ENCODE measurements at regions not wholly inside any gene's neighbourhood (a gene's known extent, or its start where the extent isn't known, plus 50 kb on each side); places are given as distances from the start of the nearest gene placed in this dataset.
"Not testable (repeated sequence)": the region's sequence is repeated elsewhere in the genome, so short reads cannot be mapped to it uniquely, and the experiment has no call there.

DNA sequence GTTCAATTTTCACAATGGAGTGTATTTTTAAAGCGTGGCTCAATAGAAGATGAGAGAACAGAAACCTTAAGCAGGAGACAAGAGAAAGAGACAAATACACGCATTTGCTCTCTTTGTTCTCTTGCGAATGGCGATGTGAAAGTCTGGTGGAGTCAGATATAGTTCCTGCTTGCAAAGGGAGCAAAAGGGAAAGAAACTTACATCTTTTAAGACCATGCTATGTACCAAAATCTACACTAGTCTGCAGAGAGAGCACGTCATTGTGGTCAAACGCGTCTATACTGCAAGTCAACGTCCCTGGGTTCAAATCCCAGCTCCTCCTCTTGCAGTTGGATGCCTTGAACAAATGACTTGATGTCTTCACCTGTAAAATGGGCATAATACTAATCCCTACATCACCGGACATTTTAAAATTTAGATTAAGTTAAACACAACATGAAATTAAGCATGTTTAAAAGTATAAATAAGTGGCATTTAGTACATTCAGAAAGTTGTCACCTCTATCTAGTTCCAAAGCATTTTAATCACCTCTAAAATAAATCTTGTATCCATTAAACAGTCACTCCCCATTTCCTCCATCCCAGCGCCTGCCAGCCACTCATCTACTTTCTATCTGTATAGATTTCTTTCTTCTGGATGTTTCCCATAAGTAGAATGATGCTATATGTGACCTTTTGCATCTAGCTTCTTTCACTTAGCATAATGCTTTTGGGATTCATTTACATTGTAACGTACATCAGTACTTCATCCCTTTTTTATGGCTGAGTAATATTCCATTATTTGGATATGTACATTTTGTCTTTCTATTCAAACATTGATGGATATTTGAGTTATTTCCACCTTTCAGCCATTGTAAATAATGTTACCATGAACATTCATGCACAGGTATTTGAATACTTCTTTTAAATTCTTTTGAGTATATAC, 406.9 kb downstream of the TMEM114 start:
- DNase-seq: no peak

DNA sequence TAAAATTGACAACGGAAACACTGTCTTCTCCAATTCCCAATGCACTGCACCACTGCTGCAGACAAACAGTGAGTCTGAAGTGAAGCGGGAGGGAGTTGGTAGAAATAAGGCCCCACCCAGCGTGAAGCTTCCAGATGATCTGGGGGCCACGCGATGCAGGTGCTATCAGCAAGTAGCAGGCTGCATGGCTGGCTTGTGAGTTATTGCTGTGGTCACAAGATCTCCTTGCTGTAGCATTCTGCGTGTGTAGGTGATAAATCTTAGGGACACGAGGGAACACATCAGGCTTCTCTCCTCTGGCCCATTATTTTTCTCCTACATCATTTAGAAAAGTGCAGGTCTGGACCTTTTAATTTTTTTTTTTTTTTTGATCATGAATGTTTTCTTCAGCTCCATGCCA, 407.6 kb downstream of the TMEM114 start:
- no peak for DNase-seq

DNA sequence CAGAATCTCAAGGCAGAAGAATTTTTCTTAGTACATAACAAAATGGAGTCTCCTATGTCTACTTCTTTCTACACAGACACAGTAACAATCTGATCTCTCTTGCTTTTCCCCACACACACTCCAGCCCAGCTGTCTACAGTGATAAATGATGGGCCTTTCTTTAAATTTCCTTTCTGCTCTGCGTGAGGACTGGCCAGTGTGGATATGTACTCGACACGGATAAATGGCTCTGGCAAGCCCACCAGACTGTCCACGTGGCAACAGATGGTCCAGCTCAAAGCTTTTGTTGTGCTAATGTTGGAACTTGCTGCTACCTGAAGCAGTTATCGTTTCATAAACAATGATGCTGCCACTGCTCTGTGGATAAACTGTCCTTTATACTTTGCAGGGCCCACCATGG, 410.7 kb downstream of the TMEM114 start:
- DNase-seq: no peak

DNA sequence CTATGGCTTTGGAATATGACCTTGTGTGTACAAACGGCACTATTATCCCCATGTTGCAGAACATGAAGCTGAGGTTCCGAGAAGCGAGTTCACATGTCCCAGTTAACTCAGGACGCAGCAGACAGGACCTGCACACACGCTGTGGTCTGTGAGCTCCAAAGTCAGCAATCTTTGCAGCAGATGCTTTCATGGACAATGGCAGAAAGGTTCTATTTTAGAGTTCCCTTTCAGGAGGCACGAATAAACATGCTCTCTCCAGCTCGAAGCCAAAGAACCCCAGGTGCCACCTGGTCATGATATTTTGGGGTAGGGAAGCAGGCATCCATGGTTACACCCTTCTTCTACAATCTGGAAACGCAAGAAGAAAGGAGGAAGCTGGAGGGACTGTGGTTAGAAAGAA, 412.0 kb downstream of the TMEM114 start:
- DNase-seq: no peak

DNA sequence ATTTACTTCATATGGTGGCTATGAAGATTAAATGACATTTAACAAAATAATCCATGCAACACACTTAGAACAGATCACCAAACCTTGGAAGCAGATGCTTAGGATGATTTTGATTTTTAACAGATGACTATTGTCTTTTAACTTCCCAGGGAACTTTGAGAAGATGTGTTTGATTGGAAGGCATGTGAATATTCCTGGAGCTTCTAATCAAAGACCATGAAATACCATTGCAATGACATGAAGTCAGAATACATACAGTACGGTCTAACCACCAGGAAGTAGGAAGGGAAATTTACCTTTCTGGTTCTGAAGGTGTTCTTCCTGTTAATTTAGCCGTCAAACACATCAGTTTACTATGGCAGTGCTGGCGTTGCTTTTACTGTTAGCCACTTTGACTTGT, 414.9 kb downstream of the TMEM114 start:
- no peak for DNase-seq

DNA sequence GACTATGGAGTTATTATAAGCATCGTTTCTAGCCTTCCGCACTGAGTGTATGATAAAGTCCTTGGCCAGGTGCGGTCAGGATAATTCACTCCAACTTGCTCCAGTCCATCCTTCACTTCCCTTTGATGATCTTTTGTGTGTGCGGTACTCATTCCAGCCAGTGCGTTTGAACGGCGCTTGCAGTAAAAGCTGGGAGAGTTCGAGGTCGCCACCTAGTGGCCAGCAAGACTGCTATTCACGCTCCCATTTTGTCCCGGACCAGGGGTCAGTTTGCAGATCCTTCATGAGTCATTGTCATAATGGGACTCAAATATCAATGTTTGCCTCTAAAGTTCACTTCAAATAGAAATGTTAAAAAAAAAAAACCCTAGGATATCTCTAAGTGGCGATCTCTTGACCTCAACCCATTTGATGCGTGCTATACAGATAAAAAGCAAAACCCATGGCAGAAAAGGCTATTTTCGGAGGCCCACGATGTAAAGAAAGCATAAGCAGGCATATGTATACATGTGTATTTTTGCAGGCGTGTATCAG, 417.1 kb downstream of the TMEM114 start:
- peak; percentile 84 for DNase-seq

DNA sequence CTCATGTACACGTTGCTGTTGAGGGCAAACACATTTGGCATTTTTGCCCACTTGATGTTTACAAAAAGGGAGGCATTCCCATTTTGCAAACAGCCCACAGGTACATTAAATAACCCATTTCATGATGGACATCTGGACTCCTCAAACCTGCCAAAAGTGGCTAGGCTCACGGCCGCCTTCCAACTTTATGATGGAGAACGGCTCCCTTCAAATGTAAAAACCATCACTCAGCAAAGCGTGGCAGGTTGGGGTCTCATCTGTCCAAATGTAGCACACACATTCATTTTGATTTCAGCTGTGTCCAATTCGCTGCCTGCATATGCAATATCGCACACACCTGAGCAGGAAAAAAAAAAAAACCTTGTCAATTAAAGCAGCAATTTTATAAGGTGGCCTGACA, 417.8 kb downstream of the TMEM114 start:
- DNase-seq: no peak

DNA sequence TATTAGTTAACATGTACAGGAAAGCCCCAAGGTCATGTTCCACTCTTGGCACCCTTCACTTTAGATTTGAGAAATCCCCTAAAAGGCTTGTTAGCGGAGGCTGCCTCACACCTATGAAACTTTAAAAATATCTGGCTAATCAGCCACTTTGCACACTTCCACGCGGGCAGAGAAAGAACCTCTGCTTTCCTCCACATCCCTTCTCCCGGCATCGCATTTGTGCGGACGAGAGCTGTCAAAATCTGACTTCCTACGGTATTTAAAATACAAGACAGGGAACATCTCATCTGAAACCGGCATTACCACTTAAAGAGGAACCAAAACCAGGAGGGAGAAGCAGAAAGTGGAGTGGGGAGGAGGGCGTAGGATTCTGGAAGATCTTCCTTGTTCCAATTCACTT, 422.3 kb downstream of the TMEM114 start:
- DNase-seq: no peak

DNA sequence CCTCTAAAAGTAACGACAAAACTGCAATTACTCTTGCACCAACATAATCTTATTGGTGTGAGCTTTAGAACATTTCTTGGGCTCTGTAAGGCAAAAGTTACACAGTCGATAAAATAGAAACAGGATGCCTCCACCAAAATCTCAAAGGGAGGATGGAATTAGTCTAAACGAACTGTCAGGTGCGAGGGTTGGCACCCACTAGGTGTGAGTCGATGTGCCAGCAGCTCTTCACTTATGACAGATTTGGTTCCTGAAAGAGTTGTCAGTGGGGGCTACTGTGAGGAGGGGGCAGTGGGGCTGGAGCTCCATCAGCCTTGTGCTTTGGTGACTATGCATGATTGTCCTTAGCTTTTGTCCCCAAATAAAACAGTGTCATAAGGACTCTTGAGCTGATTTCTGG, 422.9 kb downstream of the TMEM114 start:
- no peak for DNase-seq

DNA sequence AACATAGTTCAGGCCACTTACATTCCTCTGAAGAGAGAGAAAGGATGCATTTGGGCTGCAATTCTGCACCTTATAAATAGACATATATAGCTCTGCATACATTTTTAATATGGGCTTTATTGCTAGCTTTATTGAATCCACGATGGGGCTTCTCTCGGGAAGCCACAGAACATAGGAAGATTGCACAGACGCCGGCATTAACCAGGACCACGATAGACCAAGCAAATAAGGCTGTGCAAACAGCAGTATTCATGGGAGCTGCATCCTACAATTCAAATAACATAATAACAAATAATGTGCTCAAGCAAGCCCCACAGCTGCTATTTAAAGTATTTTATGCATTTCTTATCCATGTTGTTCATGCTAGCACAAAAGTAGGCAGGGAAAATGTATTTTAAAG, 432.3 kb downstream of the TMEM114 start:
- DNase-seq: no peak

DNA sequence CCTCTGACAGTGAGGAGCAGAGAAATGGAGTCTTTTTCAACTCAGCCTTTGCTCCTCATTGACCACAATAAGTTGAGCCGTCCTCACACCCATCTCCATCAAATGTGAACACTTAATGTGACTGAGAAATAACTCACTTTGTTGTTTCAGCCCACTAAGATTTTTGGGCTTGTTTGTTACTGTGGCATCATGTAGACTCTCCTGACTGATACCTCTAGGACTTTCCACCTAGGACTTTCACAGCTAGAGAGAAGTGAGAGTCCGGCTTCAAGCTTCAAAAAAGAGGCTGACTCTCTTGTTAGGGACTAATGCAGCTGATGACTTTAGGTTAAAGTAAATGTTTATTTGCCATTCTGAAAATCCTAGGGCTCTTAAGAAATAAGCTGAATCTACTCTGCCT, 435.0 kb downstream of the TMEM114 start:
- DNase-seq: no peak

DNA sequence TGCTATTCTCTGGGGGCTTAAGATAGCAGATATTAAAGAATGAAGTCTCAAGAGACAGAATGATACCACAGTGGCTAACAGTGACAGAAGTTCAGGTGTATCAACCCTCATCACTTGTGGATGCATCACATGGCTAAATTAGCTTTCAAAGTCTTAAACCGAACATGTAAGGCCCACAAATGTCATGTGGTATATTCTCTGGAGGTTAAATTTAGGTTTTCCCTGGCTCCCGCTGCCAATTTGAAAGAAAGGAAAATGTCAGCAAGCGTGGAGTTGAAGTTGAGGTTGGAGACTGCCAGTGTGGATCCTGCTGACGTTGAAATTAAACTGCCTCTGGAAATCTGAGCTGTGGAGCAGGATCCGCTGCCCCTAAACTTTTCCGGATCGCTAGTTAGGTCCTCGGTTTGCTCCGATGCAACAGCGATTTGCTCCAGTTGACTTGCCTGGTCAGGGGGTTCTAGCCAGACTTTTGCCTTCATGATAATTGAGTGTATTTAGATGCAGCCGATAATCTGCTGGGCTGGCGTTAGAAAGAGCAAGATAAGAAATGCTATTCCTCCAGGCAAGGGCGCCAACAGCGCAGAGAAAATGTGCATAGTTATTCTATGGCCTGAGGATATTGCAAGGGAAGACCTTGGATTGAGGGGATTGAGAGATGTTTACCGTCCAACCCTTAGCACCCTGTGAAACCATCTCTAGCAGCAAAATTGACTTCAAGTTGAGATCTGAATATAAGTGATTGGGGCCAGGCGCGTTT, 443.9 kb downstream of the TMEM114 start:
- DNase-seq: no peak

DNA sequence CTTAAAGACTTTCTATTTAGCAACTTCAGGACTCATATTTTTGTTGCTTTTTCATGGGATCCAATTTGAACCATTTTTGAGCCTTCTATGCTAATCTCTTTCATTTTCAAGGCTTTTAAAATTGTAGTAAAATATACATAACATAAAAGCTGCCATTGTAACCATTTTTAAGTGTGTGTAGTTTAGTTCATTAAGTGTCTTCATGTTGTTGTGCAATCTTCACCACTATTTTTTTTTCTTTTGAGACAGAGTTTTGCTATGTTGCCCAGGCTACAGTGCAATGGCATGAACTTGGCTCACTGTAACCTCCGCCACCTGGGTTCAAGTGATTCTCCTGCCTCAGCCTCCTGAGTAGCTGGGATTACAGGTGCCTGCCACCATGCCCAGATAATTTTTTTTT, 451.6 kb downstream of the TMEM114 start:
- DNase-seq: no peak

DNA sequence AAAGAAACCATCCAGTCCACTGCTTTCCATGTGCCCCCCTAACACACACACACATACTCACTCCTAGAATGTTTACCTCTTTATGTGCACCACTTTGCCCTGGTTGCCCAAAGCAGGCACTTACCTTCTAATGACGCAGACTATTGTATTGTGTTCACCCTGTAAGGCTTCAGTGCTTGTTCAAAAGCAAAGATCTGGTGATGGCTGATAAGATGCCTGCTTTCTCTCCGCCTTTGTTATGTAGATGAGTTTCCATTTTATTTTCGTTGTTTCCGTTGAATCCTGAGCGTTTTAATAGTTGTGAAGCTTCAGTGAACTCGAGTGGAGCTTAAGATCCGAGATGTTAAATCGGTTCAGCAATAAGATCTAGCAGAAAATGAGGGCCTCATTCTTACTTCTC, 452.7 kb downstream of the TMEM114 start:
- no peak for DNase-seq

DNA sequence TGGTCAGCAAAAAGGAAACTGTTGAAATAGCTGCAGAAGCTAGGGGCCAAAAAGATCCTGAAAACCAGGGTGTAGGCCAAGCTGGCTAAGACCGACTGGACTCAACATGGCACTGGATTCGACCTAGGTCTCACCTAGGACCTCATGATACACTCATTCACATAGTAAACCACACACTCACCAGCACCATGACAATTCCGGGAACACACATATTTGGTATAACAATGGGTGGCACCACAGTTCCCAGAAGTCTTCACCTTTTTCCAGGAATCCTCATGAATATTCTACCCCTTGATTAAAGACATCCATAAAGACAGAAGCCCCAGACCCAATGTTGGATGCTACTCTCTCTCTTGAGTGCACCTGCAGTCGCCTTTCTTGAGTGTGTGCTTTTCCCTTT, 460.1 kb downstream of the TMEM114 start:
- DNase-seq: no peak

DNA sequence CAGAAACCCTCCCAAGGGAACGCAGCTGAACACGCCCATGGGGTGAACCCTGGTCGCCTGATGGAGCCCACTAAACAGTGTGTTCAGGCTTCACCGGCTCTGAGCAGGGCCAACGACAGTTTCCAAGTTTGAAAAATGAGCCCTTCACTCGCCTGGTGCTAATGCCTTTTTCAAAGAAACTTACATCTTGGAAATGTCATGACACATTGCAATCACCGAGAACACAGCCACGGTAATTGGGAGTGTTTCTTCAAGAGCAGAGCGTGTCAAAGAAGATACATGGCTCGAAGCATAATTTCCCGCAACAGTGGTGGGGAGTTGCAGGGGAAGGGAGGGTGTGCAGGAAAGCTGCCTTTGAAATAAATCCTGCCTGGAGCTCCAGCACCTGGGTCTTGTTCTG, 463.2 kb downstream of the TMEM114 start:
- no peak for DNase-seq

DNA sequence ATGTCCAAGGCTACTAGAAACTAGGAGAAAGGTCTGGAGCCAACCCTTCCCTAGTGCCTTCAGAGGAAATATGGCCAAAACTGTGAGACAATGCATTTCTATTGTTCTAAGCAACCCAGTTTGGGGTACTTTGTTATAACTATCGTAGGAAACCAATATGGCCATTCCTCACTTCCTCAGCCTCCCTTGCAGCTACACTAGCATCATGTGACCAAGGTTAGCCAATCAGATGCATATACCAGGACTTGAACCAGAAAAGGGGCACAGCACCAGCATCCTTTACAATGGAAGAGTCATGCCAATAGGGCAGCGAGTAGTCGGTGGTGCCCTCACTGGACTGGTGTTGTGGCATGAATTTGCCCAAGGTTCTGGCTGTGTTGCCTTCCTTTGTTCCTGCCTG, 464.0 kb downstream of the TMEM114 start:
- no peak for DNase-seq

DNA sequence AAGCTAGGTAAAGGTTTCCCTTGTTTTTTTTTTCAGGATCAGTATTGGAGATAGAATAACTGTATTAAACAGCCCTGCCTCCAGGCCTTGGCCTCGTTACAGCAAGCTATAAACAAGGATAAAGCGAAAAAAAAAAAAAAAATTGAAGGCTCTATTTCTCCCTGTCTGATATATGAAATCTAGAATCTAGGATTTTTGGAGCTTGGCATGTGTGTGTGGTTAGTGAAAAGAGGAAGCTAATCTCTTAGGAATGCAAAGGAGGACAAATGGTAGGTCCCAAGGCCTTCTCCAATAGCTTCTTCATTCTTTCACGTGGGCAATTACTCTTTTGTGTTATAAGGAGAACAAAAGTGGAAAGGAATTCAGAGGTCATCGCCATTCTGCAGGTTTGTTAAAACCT, 470.3 kb downstream of the TMEM114 start:
- no peak for DNase-seq

DNA sequence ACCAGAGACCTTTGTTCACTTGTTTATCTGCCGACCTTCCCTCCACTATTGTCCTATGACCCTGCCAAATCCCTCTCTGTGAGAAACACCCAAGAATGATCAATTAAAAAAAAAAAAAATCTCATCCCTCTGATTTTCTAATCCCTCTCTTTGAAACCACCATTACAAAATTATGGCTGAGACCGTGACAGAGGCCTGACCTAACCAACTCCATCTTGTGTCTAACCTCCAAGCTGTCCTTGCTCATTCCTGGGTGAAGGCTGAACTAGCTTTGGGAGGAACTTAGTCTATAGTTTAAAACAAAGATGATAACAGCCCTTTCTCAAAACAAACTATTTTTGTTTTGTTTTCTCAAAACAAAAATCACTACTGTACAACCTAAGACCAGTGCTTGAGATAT, 474.5 kb downstream of the TMEM114 start:
- DNase-seq: no peak

DNA sequence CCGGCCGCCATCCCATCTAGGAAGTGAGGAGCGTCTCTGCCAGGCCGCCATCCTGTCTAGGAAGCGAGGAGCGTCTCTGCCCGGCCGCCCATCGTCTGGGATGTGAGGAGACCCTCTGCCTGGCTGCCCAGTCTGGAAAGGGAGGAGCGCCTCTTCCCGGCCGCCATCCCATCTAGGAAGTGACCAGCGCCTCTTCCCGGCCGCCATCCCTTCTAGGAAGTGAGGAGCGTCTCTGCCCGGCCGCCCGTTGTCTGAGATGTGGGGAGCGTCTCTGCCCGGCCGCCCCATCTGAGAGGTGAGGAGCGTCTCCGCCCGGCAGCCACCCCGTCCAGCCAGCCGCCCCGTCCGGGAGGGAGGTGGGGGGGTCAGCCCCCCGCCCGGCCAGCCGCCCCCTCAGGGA, 475.4 kb downstream of the TMEM114 start:
- DNase-seq: not testable (repeated sequence)

DNA sequence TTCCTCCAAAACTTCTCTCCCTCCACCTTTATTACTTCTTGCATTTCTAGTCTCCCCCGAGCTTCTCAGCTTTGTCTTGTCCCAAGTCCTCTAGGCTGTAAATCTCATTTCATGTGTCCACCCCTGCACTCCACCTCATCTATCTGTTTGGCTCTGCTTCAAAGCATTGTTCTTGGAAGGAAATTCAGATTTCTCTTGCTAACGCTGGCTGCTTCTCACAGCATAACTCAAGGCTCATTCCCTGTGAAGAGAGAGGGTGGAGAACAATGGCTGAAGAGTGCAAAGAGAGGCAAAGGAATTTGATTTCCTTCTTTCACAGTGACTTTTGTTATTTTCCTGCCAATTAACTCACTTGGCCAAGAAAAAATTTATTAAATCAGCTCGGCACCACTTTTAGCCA, 476.5 kb downstream of the TMEM114 start:
- no peak for DNase-seq

DNA sequence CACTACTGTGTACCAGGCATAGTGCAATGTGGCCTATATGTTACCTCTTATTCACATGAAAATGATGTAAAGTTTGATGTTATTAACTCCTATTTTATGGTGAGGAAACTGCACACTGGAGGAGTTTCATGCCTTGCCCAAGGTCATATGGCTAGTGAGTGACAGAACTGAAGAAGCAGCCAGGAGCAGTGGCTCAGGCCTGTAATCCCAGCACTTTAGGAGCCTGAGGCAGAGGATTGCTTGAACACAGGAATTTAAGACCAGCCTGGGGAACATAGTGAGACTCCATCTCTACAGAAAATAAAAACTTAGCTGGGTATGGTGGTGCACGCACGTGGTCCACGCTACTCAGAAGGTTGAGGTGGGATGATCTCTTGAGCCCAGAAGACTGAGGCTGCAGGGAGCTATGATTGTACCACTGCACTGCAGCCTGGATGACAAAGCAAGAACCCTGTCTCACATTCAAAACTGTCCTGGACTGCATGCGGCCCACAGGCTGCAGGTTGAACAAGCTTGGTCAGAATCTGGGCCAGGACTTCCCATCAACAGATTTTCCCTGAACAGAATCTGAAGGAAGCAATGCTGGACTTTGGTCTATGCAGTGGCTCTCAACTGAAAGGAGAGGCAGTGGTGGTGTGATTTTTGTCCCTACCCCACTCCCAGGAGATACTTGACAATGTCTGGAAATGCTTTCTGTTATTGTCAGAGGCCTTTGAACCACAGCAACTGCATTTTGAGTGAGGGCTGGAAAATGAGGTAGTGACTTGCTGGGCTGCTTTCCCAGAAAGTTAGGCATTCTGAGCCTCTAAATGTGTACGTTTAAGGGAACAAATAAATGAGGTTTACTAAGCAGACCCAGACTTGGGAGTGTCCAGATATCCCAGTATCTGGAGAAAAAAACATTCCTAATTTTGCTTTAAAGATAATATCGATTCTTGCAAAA, 479.5 kb downstream of the TMEM114 start:
- DNase-seq: no peak
